Osteoblast (primary cell): ENCODE measurements at regions not wholly inside any gene's neighbourhood (a gene's known extent, or its start where the extent isn't known, plus 50 kb on each side); places are given as distances from the start of the nearest gene placed in this dataset.

Experiments
- DNase-seq: peaks from one replicate; pipeline ENCODE4 v3.0.0; 2011; ENCODE audit warnings: low spot score, mixed read lengths; ENCODE audit not compliant: insufficient read length; ENCODE audit errors: missing footprints
- H2AFZ ChIP-seq: 2 replicates; pipeline ENCODE4 v1.6.0; 2011; ENCODE audit warnings: mild to moderate bottlenecking, low read length
- H3K27ac ChIP-seq: 2 replicates; pipeline ENCODE4 v1.5.1; 2011; ENCODE audit warnings: mild to moderate bottlenecking, low read depth, low read length, moderate library complexity
- H3K27me3 ChIP-seq: 2 replicates; pipeline ENCODE4 v1.6.0; 2012; ENCODE audit warnings: mild to moderate bottlenecking, control low read depth, inconsistent platforms, low read length, moderate library complexity; ENCODE audit not compliant: insufficient read depth
- H3K36me3 ChIP-seq: 2 replicates; pipeline ENCODE4 v1.5.1; 2011; ENCODE audit warnings: mild to moderate bottlenecking, low read length, control low read depth, moderate library complexity; ENCODE audit not compliant: insufficient read depth
- H3K4me1 ChIP-seq: 2 replicates; pipeline ENCODE4 v1.5.1; 2011; ENCODE audit warnings: mild to moderate bottlenecking, low read length, control low read depth, moderate library complexity; ENCODE audit not compliant: insufficient read depth
- H3K4me2 ChIP-seq: 2 replicates; pipeline ENCODE4 v1.6.0; 2011; ENCODE audit warnings: mild to moderate bottlenecking, low read length; ENCODE audit not compliant: insufficient read depth
- H3K4me3 ChIP-seq: fragments of 200-600 bp; sonication (generic); 3 replicates; pipeline ENCODE4 v1.5.1; 2012; ENCODE audit warnings: mild to moderate bottlenecking, low read length, inconsistent platforms; ENCODE audit not compliant: insufficient read depth
- H3K79me2 ChIP-seq: 2 replicates; pipeline ENCODE4 v1.6.0; 2012; ENCODE audit warnings: mild to moderate bottlenecking, low read length, control low read depth, inconsistent platforms; ENCODE audit not compliant: insufficient read depth
- H3K9me3 ChIP-seq: 2 replicates; pipeline ENCODE4 v1.5.1; 2011; ENCODE audit warnings: low read depth, low read length, control low read depth
- H4K20me1 ChIP-seq: 2 replicates; pipeline ENCODE4 v1.6.0; 2012; ENCODE audit warnings: mild to moderate bottlenecking, low read length, control low read depth; ENCODE audit not compliant: insufficient read depth
- CTCF ChIP-seq: IDR thresholded peaks from 2 replicates; pipeline ENCODE4 v1.5.1; 2011; ENCODE audit warnings: mild to moderate bottlenecking, low read depth, low read length, moderate library complexity; ENCODE audit errors: extremely low read depth

- H3K79me2 ChIP-seq, result no peaks in the 10 kb centered on the region
- no peak for TF ChIP-seq CTCF
- H2AFZ ChIP-seq, result no peak overlapping the region
- no peak for DNase-seq
- H3K4me3 ChIP-seq, result no peak overlapping the region
- peaks cover 11% of the 10 kb centered on the region for H3K4me1 ChIP-seq
- H3K27me3 ChIP-seq, result no peaks in the 10 kb centered on the region
- H3K4me2 ChIP-seq, result no peak overlapping the region
- no peak overlapping the region for H3K27ac ChIP-seq
- H4K20me1 ChIP-seq, result no peaks in the 10 kb centered on the region
- H3K36me3 ChIP-seq, result no peaks in the 10 kb centered on the region
- no peaks in the 10 kb centered on the region for H3K9me3 ChIP-seq
Measured at GRCh38 chr11:28582506-28582905, 474.3 kb downstream of the METTL15 start.

- DNase-seq, result no peak
- Histone ChIP-seq H3K27ac (peak overlapping the region; percentile 10), H3K4me2 (peak overlapping the region; percentile 37), H4K20me1 (no peaks in the 10 kb centered on the region), H2AFZ (no peak overlapping the region), H3K27me3 (no peaks in the 10 kb centered on the region), H3K4me1 (peaks cover 11% of the 10 kb centered on the region), H3K36me3 (no peaks in the 10 kb centered on the region), H3K4me3 (no peak overlapping the region), H3K79me2 (no peaks in the 10 kb centered on the region), H3K9me3 (no peaks in the 10 kb centered on the region)
- TF ChIP-seq CTCF, result peak; percentile 10
Measured at GRCh38 chr11:28581286-28582242, 473.4 kb downstream of the METTL15 start.

- DNase-seq, result no peak
- Histone ChIP-seq H3K4me2 (no peak overlapping the region), H3K9me3 (no peaks in the 10 kb centered on the region), H3K27ac (no peak overlapping the region), H2AFZ (no peak overlapping the region), H4K20me1 (no peaks in the 10 kb centered on the region), H3K79me2 (no peaks in the 10 kb centered on the region), H3K4me1 (peaks cover 8% of the 10 kb centered on the region), H3K27me3 (no peaks in the 10 kb centered on the region), H3K36me3 (no peaks in the 10 kb centered on the region), H3K4me3 (no peak overlapping the region)
- TF ChIP-seq CTCF, result no peak
Measured at GRCh38 chr11:28571371-28571770, 463.2 kb downstream of the METTL15 start.

GRCh38 chr11:28569106-28569505, 460.9 kb downstream of the METTL15 start:
- H4K20me1 ChIP-seq, result no peaks in the 10 kb centered on the region
- H3K36me3 ChIP-seq, result no peaks in the 10 kb centered on the region
- H3K9me3 ChIP-seq, result no peaks in the 10 kb centered on the region
- no peak for DNase-seq
- H3K4me3 ChIP-seq, result no peak overlapping the region
- no peak overlapping the region for H3K4me2 ChIP-seq
- no peak for TF ChIP-seq CTCF
- no peaks in the 10 kb centered on the region for H3K27me3 ChIP-seq
- peaks cover 20% of the 10 kb centered on the region for H3K4me1 ChIP-seq
- H3K27ac ChIP-seq, result no peak overlapping the region
- no peak overlapping the region for H2AFZ ChIP-seq
- H3K79me2 ChIP-seq, result no peaks in the 10 kb centered on the region
